Calu3 (cell line): ENCODE measurements at regions not wholly inside any gene's neighbourhood (a gene's known extent, or its start where the extent isn't known, plus 50 kb on each side); places are given as distances from the start of the nearest gene placed in this dataset.
A peak's percentile ranks its signal among the peaks of the same experiment; 100 is the strongest.
"Not testable (repeated sequence)": the region's sequence is repeated elsewhere in the genome, so short reads cannot be mapped to it uniquely, and the experiment has no call there.

Experiments used
- BruUV-seq: library from RNA; stranded (reverse); fragments of 400-500 nt; replicated peaks from 2 replicates; lab custom pipeline; 2021; lab: Mats Ljungman, UMichigan
- CTCF ChIA-PET: fragments of 300-600 bp; sonication (Branson Sonifier 250); formaldehyde crosslinking; loops from one replicate; lab custom pipeline; 2022; ENCODE audit warnings: antibody characterized with exemption; lab: Charles Lee
- DNase-seq: peaks from one replicate; pipeline ENCODE4 v3.0.0; 2022
- H3K27ac Mint-ChIP-seq: one replicate; pipeline ENCODE4 v1.8.0; 2022; ENCODE audit warnings: mixed read lengths; ENCODE audit not compliant: unreplicated experiment
- H3K27me3 Mint-ChIP-seq: one replicate; pipeline ENCODE4 v1.8.0; 2022; ENCODE audit warnings: mixed read lengths; ENCODE audit not compliant: unreplicated experiment
- H3K36me3 Mint-ChIP-seq: one replicate; pipeline ENCODE4 v1.8.0; 2022; ENCODE audit warnings: mild to moderate bottlenecking, moderate library complexity, mixed read lengths; ENCODE audit not compliant: insufficient read depth, unreplicated experiment
- H3K4me1 Mint-ChIP-seq: one replicate; pipeline ENCODE4 v1.8.0; 2022; ENCODE audit warnings: mild to moderate bottlenecking, low read depth, mixed read lengths; ENCODE audit not compliant: unreplicated experiment
- H3K4me3 Mint-ChIP-seq: one replicate; pipeline ENCODE4 v1.8.0; 2022; ENCODE audit warnings: mild to moderate bottlenecking, low read depth, moderate library complexity, mixed read lengths; ENCODE audit not compliant: unreplicated experiment
- H3K9me3 Mint-ChIP-seq: one replicate; pipeline ENCODE4 v1.8.0; 2022; ENCODE audit warnings: low read depth, mixed read lengths; ENCODE audit not compliant: unreplicated experiment
- intact Hi-C: fragments of 100-400 bp; cut with micrococcal nuclease; formaldehyde crosslinking; loops from one replicate; pipeline ENCODE4 v1.10.0; 2022; ENCODE audit not compliant: unreplicated experiment
- TF ChIP-seq, protein P1 (sequence below): fragments of 200-600 bp; IDR thresholded peaks from one replicate; pipeline ENCODE4 v1.8.0; 2022; ENCODE audit warnings: antibody characterized with exemption; ENCODE audit not compliant: unreplicated experiment

DNA sequence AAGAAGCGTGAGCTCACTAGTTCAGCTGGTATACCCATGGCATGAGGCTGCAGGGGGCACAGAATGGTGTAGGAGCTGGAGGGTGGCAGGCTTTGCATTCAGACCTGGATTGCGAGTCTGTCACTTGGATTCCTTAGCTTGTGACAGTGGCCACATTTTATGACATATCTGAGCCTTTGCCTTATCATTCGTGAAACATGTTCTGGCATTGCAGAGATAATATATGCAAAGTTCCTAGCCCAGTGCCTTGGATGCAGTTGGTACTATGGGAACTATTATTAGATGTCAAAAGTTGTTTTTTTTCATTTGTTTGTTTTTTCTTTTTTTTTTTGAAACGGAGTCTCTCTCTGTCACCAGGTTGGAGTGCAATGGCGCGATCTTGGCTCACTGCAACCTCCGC lies 230.7 kb upstream of the PRDM1 start:
- no peaks in the 10 kb centered on the region for H3K9me3 Mint-ChIP-seq
- TF ChIP-seq, protein P1, sequence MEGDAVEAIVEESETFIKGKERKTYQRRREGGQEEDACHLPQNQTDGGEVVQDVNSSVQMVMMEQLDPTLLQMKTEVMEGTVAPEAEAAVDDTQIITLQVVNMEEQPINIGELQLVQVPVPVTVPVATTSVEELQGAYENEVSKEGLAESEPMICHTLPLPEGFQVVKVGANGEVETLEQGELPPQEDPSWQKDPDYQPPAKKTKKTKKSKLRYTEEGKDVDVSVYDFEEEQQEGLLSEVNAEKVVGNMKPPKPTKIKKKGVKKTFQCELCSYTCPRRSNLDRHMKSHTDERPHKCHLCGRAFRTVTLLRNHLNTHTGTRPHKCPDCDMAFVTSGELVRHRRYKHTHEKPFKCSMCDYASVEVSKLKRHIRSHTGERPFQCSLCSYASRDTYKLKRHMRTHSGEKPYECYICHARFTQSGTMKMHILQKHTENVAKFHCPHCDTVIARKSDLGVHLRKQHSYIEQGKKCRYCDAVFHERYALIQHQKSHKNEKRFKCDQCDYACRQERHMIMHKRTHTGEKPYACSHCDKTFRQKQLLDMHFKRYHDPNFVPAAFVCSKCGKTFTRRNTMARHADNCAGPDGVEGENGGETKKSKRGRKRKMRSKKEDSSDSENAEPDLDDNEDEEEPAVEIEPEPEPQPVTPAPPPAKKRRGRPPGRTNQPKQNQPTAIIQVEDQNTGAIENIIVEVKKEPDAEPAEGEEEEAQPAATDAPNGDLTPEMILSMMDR = no peak
- BruUV-seq = no TSS peak

DNA sequence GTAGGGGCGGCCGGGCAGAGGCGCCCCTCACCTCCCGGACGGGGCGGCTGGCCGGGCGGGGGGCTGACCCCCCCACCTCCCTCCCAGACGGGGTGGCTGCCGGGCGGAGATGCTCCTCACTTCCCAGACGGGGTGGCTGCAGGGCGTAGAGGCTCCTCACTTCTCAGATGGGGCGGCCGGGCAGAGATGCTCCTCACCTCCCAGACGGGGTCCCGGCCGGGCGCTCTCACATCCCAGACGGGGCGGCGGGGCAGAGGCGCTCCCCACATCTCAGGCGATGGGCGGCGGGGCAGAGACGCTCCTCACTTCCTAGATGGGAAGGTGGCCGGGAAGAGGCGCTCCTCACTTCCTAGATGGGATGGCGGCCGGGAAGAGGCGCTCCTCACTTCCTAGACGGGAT lies 232.2 kb upstream of the PRDM1 start:
- CTCF ChIA-PET, H3K27me3 Mint-ChIP-seq, H3K4me1 Mint-ChIP-seq, intact Hi-C loops, H3K36me3 Mint-ChIP-seq, H3K9me3 Mint-ChIP-seq, BruUV-seq, DNase-seq, H3K27ac Mint-ChIP-seq, H3K4me3 Mint-ChIP-seq: not testable (repeated sequence)

More for the DNA sequence above, 230.7 kb upstream of the PRDM1 start:
- Mint-ChIP-seq H3K36me3 (no peaks in the 10 kb centered on the region), H3K27me3 (no peaks in the 10 kb centered on the region), H3K4me1 (no peaks in the 10 kb centered on the region), H3K27ac (no peak overlapping the region), H3K4me3 (no peak overlapping the region)
- intact Hi-C loops = no loop called here
- CTCF ChIA-PET = no interaction called here
- no peak for DNase-seq

DNA sequence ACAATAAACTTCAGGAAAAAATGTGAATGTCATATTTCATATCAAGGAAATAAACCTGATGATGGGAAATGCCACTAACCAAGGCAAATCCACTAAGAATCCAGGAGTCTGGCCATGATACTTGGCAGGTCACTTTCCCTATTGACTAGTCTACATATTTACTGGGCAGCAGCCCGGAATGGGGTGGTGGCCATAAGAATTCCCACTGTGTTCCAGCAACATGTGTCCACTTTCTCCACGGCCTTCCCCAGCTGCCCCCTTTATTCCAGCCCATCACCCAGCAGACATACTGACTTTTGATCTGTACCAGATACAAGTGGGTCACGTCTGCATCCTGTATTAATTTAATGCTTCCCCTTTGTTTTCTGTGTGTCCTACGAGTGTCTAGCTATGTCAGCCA lies 234.5 kb upstream of the PRDM1 start:
- no peaks in the 10 kb centered on the region for H3K36me3 Mint-ChIP-seq
- H3K9me3 Mint-ChIP-seq = no peaks in the 10 kb centered on the region
- intact Hi-C loops = no loop called here

DNA sequence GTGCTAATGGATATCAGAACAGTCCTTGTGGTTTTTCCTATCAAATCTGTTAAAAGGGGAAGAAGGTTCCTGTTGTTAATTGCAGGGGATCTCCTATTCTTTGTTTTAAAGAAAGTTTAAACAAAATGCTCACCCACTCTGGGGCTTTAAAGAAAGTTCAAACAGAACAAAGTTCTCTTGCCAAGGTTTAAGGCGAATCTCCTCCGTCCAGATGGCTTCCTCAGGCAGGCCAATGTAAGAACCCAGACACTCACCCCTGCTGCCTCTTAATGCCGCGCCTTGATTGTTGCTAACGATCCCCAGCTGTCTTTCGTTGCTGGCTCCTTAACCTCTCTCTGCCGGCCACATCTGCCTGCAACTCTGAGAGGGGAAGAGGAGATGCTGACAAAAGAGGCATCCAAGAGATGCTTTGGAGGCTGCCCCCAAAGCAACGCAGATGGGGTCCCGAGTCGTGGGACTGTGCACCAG lies 235.0 kb upstream of the PRDM1 start:
- no peak overlapping the region for H3K4me3 Mint-ChIP-seq
- TF ChIP-seq, protein P1 = no peak
- no peaks in the 10 kb centered on the region for H3K27me3 Mint-ChIP-seq
- intact Hi-C loops = no loop called here
- H3K9me3 Mint-ChIP-seq = no peaks in the 10 kb centered on the region
- H3K36me3 Mint-ChIP-seq = no peaks in the 10 kb centered on the region
- CTCF ChIA-PET = no interaction called here
- no peak for DNase-seq
- no peaks in the 10 kb centered on the region for H3K4me1 Mint-ChIP-seq
- BruUV-seq = no TSS peak
- H3K27ac Mint-ChIP-seq = no peak overlapping the region

More for the DNA sequence above, 234.5 kb upstream of the PRDM1 start:
- Mint-ChIP-seq H3K27me3 (no peaks in the 10 kb centered on the region), H3K4me3 (no peak overlapping the region), H3K4me1 (no peaks in the 10 kb centered on the region), H3K27ac (no peak overlapping the region)
- CTCF ChIA-PET = no interaction called here
- DNase-seq = no peak
- no TSS peak for BruUV-seq
- TF ChIP-seq, protein P1 = no peak

DNA sequence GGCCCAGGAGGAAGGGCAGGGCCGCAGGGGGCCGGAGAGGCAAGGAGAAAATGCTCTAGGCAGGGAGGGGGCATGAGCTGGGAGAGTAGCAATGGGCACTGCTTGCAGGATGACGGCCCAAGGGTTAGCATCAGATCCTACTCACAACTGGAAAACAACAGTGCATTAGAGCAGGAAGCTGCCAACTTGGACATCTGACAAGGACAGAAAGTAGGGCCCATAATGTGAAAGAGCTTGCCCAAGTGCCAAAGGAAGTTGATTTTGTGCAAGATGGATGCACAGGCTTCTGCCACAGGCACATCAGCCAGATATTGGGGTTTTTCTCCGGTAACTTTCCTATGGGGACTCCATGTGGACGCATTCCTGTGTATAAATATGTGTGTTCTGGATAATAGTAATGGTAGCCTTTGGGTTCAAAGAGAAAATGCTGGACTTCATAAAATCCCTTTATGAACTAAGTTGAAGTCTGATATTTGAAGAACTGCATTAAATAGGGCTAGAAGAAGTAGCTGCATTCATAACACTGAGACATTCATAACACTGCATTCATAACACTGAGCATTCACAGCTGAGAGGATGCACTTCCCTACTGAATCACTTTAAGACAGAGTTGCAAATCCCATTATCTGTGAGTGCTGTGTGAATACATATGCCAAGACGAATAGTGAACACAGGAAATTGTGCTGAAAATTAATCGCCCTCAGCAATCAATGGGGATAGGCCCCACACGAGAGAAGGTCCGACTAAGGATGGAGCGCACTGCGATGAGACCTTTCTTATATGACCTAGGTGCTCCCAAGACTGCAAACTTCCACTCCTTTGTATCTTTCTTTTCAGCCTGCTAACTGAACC lies 235.6 kb upstream of the PRDM1 start:
- DNase-seq = no peak
- no peaks in the 10 kb centered on the region for H3K27me3 Mint-ChIP-seq
- H3K4me1 Mint-ChIP-seq = no peaks in the 10 kb centered on the region
- H3K27ac Mint-ChIP-seq = peak overlapping the region; percentile 34
- no peaks in the 10 kb centered on the region for H3K9me3 Mint-ChIP-seq
- no TSS peak for BruUV-seq
- intact Hi-C loops = no loop called here
- H3K4me3 Mint-ChIP-seq = no peak overlapping the region
- TF ChIP-seq, protein P1 = no peak
- CTCF ChIA-PET = no interaction called here
- no peaks in the 10 kb centered on the region for H3K36me3 Mint-ChIP-seq
